Tibial nerve (tissue), 4 donors: ENCODE measurements at regions not wholly inside any gene's neighbourhood (a gene's known extent, or its start where the extent isn't known, plus 50 kb on each side); places are given as distances from the start of the nearest gene placed in this dataset.

ENCODE experiments used
- DNase-seq, 2 donors: peaks; one replicate each; pipeline ENCODE4 v3.0.0-alpha.2; 2019; ENCODE audit warnings: low spot score in 2 of 2
- H3K27ac ChIP-seq, 4 donors: fragments of 200-600 bp; sonication (generic) in 3 of 4; one replicate each; pipeline ENCODE4 v1.5.1; 2017 to 2019; ENCODE audit warnings: mild to moderate bottlenecking in 1 of 4
- H3K27me3 ChIP-seq, 2 donors: fragments of 200-600 bp; sonication (generic) in 1 of 2; one replicate each; pipeline versions ENCODE4 v1.5.1 to v1.6.0; 2017 to 2019
- H3K36me3 ChIP-seq, 3 donors: fragments of 200-600 bp; sonication (generic); one replicate each; pipeline ENCODE4 v1.5.1; 2018 to 2019
- H3K4me1 ChIP-seq, 4 donors: fragments of 200-600 bp; sonication (generic) in 3 of 4; one replicate each; pipeline ENCODE4 v1.5.1; 2017 to 2019
- H3K4me3 ChIP-seq, 4 donors: fragments of 200-600 bp; sonication (generic) in 3 of 4; one replicate each; pipeline ENCODE4 v1.5.1; 2017 to 2019; ENCODE audit warnings: mild to moderate bottlenecking in 1 of 4, moderate library complexity in 1 of 4
- H3K9me3 ChIP-seq, 4 donors: fragments of 200-600 bp; sonication (generic) in 3 of 4; one replicate each; pipeline ENCODE4 v1.5.1; 2017 to 2019
- EP300 ChIP-seq, 2 donors: sonication (generic); formaldehyde crosslinking; IDR thresholded peaks; one replicate each; pipeline ENCODE4 v1.6.1; 2017; ENCODE audit warnings: antibody characterized with exemption in 2 of 2, mild to moderate bottlenecking in 1 of 2
- POLR2A ChIP-seq, 2 donors: fragments of 450-650 bp; IDR thresholded peaks; one replicate each; pipeline ENCODE4 v1.6.1; 2017; ENCODE audit warnings: antibody characterized with exemption in 2 of 2, mild to moderate bottlenecking in 2 of 2, moderate library complexity in 2 of 2
- WGBS, 2 donors: methylation state at CpG; one replicate each; pipeline ENCODE4 v1.1.5; 2018; 5-methylcytosine and 5-hydroxymethylcytosine counted together
- TF ChIP-seq, protein P1 (sequence below), 5 experiments: fragments of 200-600 bp in 3 of 5; fragments of 450-650 bp in 2 of 5; sonication (generic) in 3 of 5; IDR thresholded peaks; one replicate each; pipeline ENCODE4 v1.5.1; 2016 to 2019; ENCODE audit warnings: antibody characterized with exemption in 5 of 5, mild to moderate bottlenecking in 3 of 5, moderate library complexity in 2 of 5

DNA sequence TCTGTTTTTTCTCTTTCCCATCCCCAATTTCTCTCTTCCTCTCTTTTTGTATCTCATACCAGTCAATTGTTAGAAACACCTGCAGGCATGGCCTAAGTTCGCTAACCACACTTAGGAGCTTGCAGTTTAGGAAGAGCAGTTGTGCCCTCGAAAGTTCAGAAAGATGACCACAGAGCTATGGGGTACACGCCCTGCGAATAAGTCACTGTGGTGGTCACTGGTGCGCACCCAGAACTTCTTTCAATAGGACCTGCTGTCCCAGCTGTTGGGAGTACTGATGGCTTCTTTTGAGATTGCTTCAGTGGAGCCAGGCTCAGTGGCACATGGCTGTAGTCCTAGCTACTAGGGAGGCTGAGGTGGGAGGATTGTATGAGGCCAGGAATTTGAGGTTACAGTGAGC, 362.8 kb upstream of the TMTC1 start:
- no peaks in the 10 kb centered on the region for H3K36me3 ChIP-seq
- no peak overlapping the region for H3K27ac ChIP-seq
- TF ChIP-seq EP300 (IDR thresholded peaks at IDR 0.05) (no peak), POLR2A (IDR thresholded peaks at IDR 0.05) (no peak)
- TF ChIP-seq, protein P1, sequence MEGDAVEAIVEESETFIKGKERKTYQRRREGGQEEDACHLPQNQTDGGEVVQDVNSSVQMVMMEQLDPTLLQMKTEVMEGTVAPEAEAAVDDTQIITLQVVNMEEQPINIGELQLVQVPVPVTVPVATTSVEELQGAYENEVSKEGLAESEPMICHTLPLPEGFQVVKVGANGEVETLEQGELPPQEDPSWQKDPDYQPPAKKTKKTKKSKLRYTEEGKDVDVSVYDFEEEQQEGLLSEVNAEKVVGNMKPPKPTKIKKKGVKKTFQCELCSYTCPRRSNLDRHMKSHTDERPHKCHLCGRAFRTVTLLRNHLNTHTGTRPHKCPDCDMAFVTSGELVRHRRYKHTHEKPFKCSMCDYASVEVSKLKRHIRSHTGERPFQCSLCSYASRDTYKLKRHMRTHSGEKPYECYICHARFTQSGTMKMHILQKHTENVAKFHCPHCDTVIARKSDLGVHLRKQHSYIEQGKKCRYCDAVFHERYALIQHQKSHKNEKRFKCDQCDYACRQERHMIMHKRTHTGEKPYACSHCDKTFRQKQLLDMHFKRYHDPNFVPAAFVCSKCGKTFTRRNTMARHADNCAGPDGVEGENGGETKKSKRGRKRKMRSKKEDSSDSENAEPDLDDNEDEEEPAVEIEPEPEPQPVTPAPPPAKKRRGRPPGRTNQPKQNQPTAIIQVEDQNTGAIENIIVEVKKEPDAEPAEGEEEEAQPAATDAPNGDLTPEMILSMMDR (IDR thresholded peaks at IDR 0.05): no peak
- H3K27me3 ChIP-seq: no peaks in the 10 kb centered on the region
- no peaks in the 10 kb centered on the region for H3K9me3 ChIP-seq
- no peaks in the 10 kb centered on the region for H3K4me1 ChIP-seq
- no peak overlapping the region for H3K4me3 ChIP-seq
- DNase-seq: no peak
- WGBS, 2 donors: 76 to 84% methylated on average over 5 of the region's 5 CpGs

DNA sequence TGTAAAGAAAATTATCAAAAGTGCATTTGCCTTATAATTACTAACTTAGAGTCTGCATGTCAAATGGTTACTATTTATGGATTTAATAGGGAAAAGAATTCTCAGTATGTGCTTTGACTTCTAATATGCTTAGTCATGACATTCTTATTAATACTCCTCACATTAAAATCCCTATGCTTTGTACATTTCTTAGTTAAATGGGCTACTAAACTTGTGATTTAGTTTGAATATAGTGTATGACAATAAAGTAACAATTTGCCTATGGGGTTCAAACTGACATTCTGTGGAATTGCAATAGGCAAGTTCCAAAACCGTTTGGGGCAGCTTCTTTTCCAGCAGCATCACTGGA, 361.9 kb upstream of the TMTC1 start:
- Histone ChIP-seq H3K4me3 (no peak overlapping the region), H3K36me3 (no peaks in the 10 kb centered on the region), H3K27me3 (no peaks in the 10 kb centered on the region), H3K4me1 (no peaks in the 10 kb centered on the region), H3K9me3 (no peaks in the 10 kb centered on the region), H3K27ac (no peak overlapping the region)
- TF ChIP-seq EP300 (IDR thresholded peaks at IDR 0.05): no peak
- no peak for TF ChIP-seq POLR2A (IDR thresholded peaks at IDR 0.05)
- TF ChIP-seq, protein P1 (IDR thresholded peaks at IDR 0.05): no peak
- DNase-seq: no peak
- WGBS, 2 donors: 18 to 48% methylated on average over 1 of the region's 1 CpG

DNA sequence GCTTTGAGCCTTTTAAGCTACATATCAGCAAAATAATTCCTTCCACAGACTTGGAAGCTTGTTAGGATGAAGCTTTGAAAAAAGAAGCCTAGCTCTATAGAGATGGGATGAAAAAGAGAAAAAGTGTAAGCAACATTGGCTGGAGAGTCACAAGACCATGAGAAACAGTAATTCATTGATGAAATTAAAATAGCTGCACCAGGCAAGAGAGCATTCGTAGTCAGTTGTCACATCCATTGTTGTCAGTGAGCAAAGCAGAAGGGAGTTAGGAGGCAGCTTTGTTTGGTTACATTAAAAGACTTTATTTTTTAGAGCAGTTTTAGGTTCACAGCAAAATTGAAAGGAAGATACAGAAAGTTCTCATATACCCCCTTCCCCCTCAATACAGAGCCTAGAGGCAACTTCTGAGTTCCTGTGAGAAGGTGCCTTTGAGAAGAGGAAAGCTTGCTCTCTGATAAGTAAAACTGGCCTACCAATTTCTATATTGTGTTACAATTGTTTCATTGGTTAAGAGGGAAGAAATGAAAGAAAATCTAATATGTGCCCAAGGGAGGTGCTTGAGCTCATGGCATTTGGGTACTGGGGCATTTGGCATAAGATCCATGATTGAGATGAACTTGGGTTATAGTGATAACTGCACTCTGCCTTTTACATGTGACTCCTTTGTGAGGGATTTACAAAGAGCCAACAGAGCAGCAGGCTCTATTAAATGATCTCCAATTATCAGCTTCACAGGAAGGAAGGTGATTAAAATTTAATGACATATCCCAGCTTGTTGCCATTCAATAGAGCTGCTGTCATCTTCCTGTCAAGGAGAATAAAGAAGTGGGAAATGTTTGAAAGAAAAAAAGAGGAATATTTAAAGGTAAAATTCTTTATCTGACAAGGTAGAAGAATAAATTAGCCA, 361.3 kb upstream of the TMTC1 start:
- no peaks in the 10 kb centered on the region for H3K36me3 ChIP-seq
- 49 to 64% methylated on average over 1 of the region's 1 CpG for WGBS, 2 donors
- H3K4me3 ChIP-seq: no peak overlapping the region
- H3K4me1 ChIP-seq: no peaks in the 10 kb centered on the region
- DNase-seq: no peak
- H3K27ac ChIP-seq: no peak overlapping the region
- no peaks in the 10 kb centered on the region for H3K9me3 ChIP-seq
- H3K27me3 ChIP-seq: no peaks in the 10 kb centered on the region
- TF ChIP-seq, protein P1 (IDR thresholded peaks at IDR 0.05): no peak
- no peak for TF ChIP-seq POLR2A (IDR thresholded peaks at IDR 0.05)
- no peak for TF ChIP-seq EP300 (IDR thresholded peaks at IDR 0.05)

DNA sequence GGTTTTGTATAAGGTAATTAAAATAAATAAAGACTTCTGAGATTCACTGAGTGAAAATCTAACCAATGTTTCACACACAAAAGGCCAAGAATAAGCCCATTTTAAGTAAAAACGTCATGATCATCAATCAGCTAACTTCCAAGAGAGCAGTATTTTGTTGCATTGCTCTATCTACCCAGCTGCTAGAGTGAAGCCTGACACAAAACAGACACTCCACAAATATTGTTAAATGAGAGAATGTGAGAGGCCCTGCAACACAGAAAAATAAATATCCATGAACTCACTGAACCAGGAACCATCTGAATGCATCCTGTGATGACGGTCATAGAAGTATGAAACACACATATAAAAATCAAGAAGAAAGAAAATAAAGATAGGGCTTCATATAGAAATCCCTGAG, 358.6 kb upstream of the TMTC1 start:
- 76 to 79% methylated on average over 2 of the region's 2 CpGs for WGBS, 2 donors
- TF ChIP-seq, protein P1 (IDR thresholded peaks at IDR 0.05): no peak
- TF ChIP-seq EP300 (IDR thresholded peaks at IDR 0.05) (no peak), POLR2A (IDR thresholded peaks at IDR 0.05) (no peak)
- Histone ChIP-seq H3K9me3 (no peaks in the 10 kb centered on the region), H3K4me1 (no peaks in the 10 kb centered on the region), H3K36me3 (no peaks in the 10 kb centered on the region), H3K27me3 (no peaks in the 10 kb centered on the region), H3K4me3 (no peak overlapping the region), H3K27ac (no peak overlapping the region)
- no peak for DNase-seq

DNA sequence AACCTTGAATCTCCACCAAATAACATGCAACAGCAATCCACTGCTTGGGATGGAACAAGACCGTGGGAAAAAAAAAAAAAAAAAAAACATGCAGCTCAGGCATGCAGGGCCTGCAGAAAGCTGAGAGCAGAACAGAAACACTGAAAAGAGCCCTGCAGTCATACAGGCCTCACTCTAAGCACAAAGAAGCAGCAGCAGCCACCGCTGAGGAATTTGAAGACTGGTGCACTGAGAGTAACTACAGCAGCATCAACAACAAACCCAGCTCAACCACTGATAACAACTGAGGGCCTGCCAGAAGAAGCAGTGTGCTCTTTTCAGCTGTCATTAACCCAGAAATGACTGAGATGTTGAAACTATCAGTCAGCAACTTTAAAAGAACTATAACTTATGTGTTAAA, 354.7 kb upstream of the TMTC1 start:
- Histone ChIP-seq H3K4me1 (no peaks in the 10 kb centered on the region), H3K9me3 (no peaks in the 10 kb centered on the region), H3K4me3 (no peak overlapping the region), H3K27ac (no peak overlapping the region), H3K36me3 (no peaks in the 10 kb centered on the region), H3K27me3 (no peaks in the 10 kb centered on the region)
- TF ChIP-seq, protein P1 (IDR thresholded peaks at IDR 0.05): no peak
- no peak for TF ChIP-seq EP300 (IDR thresholded peaks at IDR 0.05)
- TF ChIP-seq POLR2A (IDR thresholded peaks at IDR 0.05): no peak
- DNase-seq: no peak
- 54 to 70% methylated on average over 2 of the region's 2 CpGs for WGBS, 2 donors
